K562 (cell line): ENCODE measurements at regions not wholly inside any gene's neighbourhood (a gene's known extent, or its start where the extent isn't known, plus 50 kb on each side); places are given as distances from the start of the nearest gene placed in this dataset.

Source experiments
- ARNT ChIP-seq, 2 experiments: fragments of 450-650 bp; IDR thresholded peaks; 2 replicates each; pipeline ENCODE4 v1.6.1; 2016; ENCODE audit warnings: mild to moderate bottlenecking in 1 of 2
- HMG20A ChIP-seq: fragments of 450-650 bp; formaldehyde crosslinking; conservative IDR thresholded peaks from 2 replicates; pipeline ENCODE4 v1.4.0; 2020; ENCODE audit warnings: mild to moderate bottlenecking, mixed read lengths
- PHF21A ChIP-seq: fragments of 450-650 bp; IDR thresholded peaks from 2 replicates; pipeline ENCODE4 v1.6.1; 2017; ENCODE audit warnings: low read depth, borderline replicate concordance
- PHTF2 ChIP-seq: fragments of 250-450 bp; sonication (Bioruptor Pico); IDR thresholded peaks from 2 replicates; pipeline ENCODE4 v1.5.0; 2021; ENCODE audit warnings: mild to moderate bottlenecking
- SIRT6 ChIP-seq: IDR thresholded peaks from one replicate; pipeline ENCODE4 v1.6.1; 2012; ENCODE audit warnings: low read depth, mild to moderate bottlenecking, control low read depth, inconsistent platforms, low read length, moderate library complexity
- ZNF121 ChIP-seq: sonication (generic); formaldehyde crosslinking; conservative IDR thresholded peaks from 2 replicates; pipeline ENCODE4 v1.8.0; 2022; ENCODE audit warnings: missing genetic modification reagents
- ZNF583 ChIP-seq: fragments of 250-450 bp; sonication (Bioruptor Pico); IDR thresholded peaks from 2 replicates; pipeline ENCODE4 v1.4.0; 2020
- TF ChIP-seq, protein P1 (sequence below): fragments of 450-650 bp; IDR thresholded peaks from 2 replicates; pipeline ENCODE4 v1.6.1; 2016; ENCODE audit warnings: low read depth
- TF ChIP-seq, protein P2 (sequence below): fragments of 250-450 bp; sonication (Bioruptor Pico); IDR thresholded peaks from 2 replicates; pipeline ENCODE4 v1.8.0; 2021; ENCODE audit warnings: borderline replicate concordance, mild to moderate bottlenecking, moderate library complexity; ENCODE audit not compliant: poor library complexity, severe bottlenecking
- TF ChIP-seq, protein P3 (sequence below): fragments of 250-450 bp; sonication (Bioruptor Pico); IDR thresholded peaks from 2 replicates; pipeline ENCODE4 v1.6.1; 2021; ENCODE audit warnings: mild to moderate bottlenecking
- TF ChIP-seq, protein P4 (sequence below): fragments of 250-450 bp; sonication (Bioruptor Pico); IDR thresholded peaks from 2 replicates; pipeline ENCODE4 v1.8.0; 2022; ENCODE audit warnings: moderate library complexity, mild to moderate bottlenecking, inconsistent platforms
- TF ChIP-seq, protein P5 (sequence below): fragments of 250-450 bp; sonication (Bioruptor Pico); IDR thresholded peaks from 2 replicates; pipeline ENCODE4 v1.4.0; 2020; ENCODE audit warnings: borderline replicate concordance
- TF ChIP-seq, protein P6 (sequence below), 3 experiments: IDR thresholded peaks in 2 of 3; conservative IDR thresholded peaks in 1 of 3; 2 replicates each; pipeline ENCODE4 v1.5.1; 2011 to 2012; ENCODE audit warnings: low read length in 3 of 3, mild to moderate bottlenecking in 3 of 3, control low read depth in 2 of 3, improper control_type of control experiment in 1 of 3, inconsistent platforms in 1 of 3, low read depth in 1 of 3, mixed read lengths in 1 of 3, moderate library complexity in 1 of 3; ENCODE audit not compliant: insufficient read depth in 2 of 3

DNA sequence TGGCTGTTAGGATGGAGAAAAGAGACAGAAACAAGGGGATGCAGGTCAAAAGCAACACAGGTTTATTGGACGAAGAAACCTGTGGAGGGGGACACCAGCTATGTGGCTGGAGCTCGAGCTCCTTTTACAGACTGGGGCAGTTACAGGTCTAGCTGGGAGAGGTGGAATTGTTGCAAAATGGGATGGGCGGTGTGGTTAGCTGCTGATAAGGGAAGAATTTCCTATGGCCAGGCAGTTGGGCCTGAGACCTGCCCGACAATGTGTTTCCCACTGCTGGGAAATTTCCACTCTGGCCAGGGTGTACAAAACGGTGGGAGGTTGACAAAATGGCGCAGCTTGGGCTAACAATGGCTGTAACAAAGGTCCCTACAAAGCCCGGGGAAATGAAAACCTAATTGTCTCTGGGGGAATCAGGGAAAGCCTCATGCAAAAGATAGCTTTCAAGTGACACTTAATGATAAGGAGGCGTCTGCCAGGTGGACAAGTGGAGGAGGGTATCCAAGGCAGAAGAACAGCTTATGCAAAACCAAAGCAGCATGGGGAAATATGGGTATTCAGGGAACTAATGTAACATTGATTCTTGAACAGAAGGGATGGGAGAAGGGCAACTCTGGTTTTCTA, 137.4 kb upstream of the SGO1 start (continued):
- TF ChIP-seq, protein P1, sequence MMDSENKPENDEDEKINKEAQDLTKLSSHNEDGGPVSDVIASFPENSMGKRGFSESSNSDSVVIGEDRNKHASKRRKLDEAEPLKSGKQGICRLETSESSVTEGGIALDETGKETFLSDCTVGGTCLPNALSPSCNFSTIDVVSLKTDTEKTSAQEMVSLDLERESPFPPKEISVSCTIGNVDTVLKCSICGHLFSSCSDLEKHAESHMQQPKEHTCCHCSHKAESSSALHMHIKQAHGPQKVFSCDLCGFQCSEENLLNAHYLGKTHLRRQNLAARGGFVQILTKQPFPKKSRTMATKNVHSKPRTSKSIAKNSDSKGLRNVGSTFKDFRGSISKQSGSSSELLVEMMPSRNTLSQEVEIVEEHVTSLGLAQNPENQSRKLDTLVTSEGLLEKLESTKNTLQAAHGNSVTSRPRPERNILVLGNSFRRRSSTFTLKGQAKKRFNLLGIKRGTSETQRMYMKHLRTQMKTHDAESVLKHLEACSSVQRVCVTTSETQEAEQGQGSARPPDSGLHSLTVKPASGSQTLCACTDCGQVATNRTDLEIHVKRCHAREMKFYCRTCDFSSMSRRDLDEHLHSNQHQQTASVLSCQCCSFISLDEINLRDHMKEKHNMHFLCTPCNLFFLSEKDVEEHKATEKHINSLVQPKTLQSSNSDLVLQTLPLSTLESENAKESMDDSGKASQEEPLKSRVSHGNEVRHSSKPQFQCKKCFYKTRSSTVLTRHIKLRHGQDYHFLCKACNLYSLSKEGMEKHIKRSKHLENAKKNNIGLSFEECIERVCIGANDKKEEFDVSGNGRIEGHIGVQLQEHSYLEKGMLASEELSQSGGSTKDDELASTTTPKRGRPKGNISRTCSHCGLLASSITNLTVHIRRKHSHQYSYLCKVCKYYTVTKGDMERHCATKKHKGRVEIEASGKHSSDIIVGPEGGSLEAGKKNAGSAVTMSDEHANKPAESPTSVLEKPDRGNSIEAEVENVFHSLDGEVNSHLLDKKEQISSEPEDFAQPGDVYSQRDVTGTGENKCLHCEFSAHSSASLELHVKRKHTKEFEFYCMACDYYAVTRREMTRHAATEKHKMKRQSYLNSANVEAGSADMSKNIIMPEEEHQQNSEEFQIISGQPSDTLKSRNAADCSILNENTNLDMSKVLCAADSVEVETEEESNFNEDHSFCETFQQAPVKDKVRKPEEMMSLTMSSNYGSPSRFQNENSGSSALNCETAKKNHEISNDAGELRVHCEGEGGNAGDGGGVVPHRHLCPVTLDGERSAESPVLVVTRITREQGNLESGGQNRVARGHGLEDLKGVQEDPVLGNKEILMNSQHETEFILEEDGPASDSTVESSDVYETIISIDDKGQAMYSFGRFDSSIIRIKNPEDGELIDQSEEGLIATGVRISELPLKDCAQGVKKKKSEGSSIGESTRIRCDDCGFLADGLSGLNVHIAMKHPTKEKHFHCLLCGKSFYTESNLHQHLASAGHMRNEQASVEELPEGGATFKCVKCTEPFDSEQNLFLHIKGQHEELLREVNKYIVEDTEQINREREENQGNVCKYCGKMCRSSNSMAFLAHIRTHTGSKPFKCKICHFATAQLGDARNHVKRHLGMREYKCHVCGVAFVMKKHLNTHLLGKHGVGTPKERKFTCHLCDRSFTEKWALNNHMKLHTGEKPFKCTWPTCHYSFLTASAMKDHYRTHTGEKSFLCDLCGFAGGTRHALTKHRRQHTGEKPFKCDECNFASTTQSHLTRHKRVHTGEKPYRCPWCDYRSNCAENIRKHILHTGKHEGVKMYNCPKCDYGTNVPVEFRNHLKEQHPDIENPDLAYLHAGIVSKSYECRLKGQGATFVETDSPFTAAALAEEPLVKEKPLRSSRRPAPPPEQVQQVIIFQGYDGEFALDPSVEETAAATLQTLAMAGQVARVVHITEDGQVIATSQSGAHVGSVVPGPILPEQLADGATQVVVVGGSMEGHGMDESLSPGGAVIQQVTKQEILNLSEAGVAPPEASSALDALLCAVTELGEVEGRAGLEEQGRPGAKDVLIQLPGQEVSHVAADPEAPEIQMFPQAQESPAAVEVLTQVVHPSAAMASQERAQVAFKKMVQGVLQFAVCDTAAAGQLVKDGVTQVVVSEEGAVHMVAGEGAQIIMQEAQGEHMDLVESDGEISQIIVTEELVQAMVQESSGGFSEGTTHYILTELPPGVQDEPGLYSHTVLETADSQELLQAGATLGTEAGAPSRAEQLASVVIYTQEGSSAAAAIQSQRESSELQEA = no peak
- TF ChIP-seq ZNF583 (peak; percentile 99), ARNT (IDR thresholded peaks at IDR 0.05) (0 out of 4 replicates have a peak, but pooled peaks of 1 of the 2 experiments have one; percentile 41), ZNF121 (CRISPR knock-in tag) (no peak), SIRT6 (no peak), PHTF2 (peak; percentile 88; the same call in 1 of the 2 replicates), PHF21A (no peak), HMG20A (CRISPR knock-in tag) (peak; percentile 79; the same call in 1 of the 2 replicates)
- TF ChIP-seq, protein P2, sequence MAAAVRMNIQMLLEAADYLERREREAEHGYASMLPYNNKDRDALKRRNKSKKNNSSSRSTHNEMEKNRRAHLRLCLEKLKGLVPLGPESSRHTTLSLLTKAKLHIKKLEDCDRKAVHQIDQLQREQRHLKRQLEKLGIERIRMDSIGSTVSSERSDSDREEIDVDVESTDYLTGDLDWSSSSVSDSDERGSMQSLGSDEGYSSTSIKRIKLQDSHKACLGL (CRISPR knock-in tag) = peak; percentile 93
- TF ChIP-seq, protein P3, sequence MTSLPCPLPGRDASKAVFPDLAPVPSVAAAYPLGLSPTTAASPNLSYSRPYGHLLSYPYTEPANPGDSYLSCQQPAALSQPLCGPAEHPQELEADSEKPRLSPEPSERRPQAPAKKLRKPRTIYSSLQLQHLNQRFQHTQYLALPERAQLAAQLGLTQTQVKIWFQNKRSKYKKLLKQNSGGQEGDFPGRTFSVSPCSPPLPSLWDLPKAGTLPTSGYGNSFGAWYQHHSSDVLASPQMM (CRISPR knock-in tag) = no peak
- TF ChIP-seq, protein P4, sequence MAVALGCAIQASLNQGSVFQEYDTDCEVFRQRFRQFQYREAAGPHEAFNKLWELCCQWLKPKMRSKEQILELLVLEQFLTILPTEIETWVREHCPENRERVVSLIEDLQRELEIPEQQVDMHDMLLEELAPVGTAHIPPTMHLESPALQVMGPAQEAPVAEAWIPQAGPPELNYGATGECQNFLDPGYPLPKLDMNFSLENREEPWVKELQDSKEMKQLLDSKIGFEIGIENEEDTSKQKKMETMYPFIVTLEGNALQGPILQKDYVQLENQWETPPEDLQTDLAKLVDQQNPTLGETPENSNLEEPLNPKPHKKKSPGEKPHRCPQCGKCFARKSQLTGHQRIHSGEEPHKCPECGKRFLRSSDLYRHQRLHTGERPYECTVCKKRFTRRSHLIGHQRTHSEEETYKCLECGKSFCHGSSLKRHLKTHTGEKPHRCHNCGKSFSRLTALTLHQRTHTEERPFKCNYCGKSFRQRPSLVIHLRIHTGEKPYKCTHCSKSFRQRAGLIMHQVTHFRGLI (CRISPR knock-in tag) = peak; percentile 95
- TF ChIP-seq, protein P5, sequence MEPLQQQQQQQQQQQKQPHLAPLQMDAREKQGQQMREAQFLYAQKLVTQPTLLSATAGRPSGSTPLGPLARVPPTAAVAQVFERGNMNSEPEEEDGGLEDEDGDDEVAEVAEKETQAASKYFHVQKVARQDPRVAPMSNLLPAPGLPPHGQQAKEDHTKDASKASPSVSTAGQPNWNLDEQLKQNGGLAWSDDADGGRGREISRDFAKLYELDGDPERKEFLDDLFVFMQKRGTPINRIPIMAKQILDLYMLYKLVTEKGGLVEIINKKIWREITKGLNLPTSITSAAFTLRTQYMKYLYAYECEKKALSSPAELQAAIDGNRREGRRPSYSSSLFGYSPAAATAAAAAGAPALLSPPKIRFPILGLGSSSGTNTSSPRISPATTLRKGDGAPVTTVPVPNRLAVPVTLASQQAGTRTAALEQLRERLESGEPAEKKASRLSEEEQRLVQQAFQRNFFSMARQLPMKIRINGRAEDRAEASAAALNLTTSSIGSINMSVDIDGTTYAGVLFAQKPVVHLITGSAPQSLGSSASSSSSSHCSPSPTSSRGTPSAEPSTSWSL (CRISPR knock-in tag) = peak; percentile 95; the same call in 1 of the 2 replicates
- TF ChIP-seq, protein P6, sequence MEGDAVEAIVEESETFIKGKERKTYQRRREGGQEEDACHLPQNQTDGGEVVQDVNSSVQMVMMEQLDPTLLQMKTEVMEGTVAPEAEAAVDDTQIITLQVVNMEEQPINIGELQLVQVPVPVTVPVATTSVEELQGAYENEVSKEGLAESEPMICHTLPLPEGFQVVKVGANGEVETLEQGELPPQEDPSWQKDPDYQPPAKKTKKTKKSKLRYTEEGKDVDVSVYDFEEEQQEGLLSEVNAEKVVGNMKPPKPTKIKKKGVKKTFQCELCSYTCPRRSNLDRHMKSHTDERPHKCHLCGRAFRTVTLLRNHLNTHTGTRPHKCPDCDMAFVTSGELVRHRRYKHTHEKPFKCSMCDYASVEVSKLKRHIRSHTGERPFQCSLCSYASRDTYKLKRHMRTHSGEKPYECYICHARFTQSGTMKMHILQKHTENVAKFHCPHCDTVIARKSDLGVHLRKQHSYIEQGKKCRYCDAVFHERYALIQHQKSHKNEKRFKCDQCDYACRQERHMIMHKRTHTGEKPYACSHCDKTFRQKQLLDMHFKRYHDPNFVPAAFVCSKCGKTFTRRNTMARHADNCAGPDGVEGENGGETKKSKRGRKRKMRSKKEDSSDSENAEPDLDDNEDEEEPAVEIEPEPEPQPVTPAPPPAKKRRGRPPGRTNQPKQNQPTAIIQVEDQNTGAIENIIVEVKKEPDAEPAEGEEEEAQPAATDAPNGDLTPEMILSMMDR (IDR thresholded peaks at IDR 0.05 in 2 of 3, conservative IDR thresholded peaks at IDR 0.05 in 1 of 3; ENCODE audit: insufficient read depth in 2 of 3, low read depth in 1 of 3, low read length in 3 of 3) = no peak
